AG04449 (cell line): ENCODE measurements at regions not wholly inside any gene's neighbourhood (a gene's known extent, or its start where the extent isn't known, plus 50 kb on each side); places are given as distances from the start of the nearest gene placed in this dataset.
A peak's percentile ranks its signal among the peaks of the same experiment; 100 is the strongest.

ENCODE experiments used
- CTCF ChIA-PET: fragments of 350-600 bp; formaldehyde crosslinking; extraction: SDS; loops from one replicate; lab custom pipeline; 2021; ENCODE audit warnings: antibody characterized with exemption; lab: Yijun Ruan, JAX
- POLR2A ChIA-PET: fragments of 400-600, 350-600 bp; formaldehyde crosslinking; extraction: SDS; loops from one replicate; lab custom pipeline; 2020; ENCODE audit warnings: antibody characterized with exemption, inconsistent platforms; lab: Yijun Ruan, JAX
- DNase-seq: peaks from one replicate; pipeline ENCODE4 v3.0.0-alpha.2; 2010; ENCODE audit warnings: low read depth, low spot score
- H3K4me3 ChIP-seq: 2 replicates; pipeline ENCODE4 v1.5.1; 2011; ENCODE audit warnings: low read depth, mild to moderate bottlenecking, control low read depth, low read length
- TF ChIP-seq, protein P1 (sequence below): IDR thresholded peaks from one replicate; pipeline ENCODE4 v1.5.1; 2011; ENCODE audit warnings: mild to moderate bottlenecking, moderate library complexity, low read length, control low read depth, inconsistent platforms; ENCODE audit not compliant: insufficient read depth; ENCODE audit errors: missing control alignments

GRCh38 chr2:65525616-65526231 lies 93.3 kb upstream of the SPRED2 start:
- CTCF ChIA-PET, result interaction anchor here (1.2 to 2.0 kb wide), 3 partner anchors 11 to 261 kb away, joined by 4 read pairs; no protein-coding TSS in a partner anchor
- no peak for DNase-seq
- H3K4me3 ChIP-seq, result no peak overlapping the region
- POLR2A ChIA-PET, result interaction anchor here (0.6 kb wide), 2 partner anchors 19 to 33 kb away, joined by 3 read pairs; no protein-coding TSS in a partner anchor
- TF ChIP-seq, protein P1, sequence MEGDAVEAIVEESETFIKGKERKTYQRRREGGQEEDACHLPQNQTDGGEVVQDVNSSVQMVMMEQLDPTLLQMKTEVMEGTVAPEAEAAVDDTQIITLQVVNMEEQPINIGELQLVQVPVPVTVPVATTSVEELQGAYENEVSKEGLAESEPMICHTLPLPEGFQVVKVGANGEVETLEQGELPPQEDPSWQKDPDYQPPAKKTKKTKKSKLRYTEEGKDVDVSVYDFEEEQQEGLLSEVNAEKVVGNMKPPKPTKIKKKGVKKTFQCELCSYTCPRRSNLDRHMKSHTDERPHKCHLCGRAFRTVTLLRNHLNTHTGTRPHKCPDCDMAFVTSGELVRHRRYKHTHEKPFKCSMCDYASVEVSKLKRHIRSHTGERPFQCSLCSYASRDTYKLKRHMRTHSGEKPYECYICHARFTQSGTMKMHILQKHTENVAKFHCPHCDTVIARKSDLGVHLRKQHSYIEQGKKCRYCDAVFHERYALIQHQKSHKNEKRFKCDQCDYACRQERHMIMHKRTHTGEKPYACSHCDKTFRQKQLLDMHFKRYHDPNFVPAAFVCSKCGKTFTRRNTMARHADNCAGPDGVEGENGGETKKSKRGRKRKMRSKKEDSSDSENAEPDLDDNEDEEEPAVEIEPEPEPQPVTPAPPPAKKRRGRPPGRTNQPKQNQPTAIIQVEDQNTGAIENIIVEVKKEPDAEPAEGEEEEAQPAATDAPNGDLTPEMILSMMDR, result no peak

GRCh38 chr2:65522922-65523321 lies 90.5 kb upstream of the SPRED2 start:
- no peak overlapping the region for H3K4me3 ChIP-seq
- DNase-seq, result no peak
- ChIA-PET CTCF (no interaction called here), POLR2A (no interaction called here)
- TF ChIP-seq, protein P1, result no peak

DNA sequence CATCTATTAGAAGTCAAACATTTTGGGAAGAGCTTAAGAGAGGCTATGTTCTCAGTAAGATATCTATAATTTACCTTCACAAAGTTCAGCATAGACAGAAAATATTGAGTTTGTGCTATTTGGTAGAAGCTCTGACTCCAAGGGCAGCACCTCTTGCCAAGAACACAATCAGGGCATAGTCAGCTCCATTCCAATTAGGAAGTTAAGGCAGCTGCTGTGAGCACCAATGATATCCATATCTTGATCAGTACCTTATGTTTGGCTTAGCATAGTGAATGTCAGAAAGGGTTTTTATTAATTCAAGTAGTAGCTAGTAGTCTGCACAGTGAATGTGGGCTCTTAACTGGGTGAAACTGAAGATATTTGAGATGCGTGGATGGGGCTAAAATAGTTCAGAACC lies 86.4 kb upstream of the SPRED2 start:
- ChIA-PET CTCF (no interaction called here), POLR2A (no interaction called here)
- H3K4me3 ChIP-seq, result no peak overlapping the region
- TF ChIP-seq, protein P1, result no peak
- DNase-seq, result no peak

- CTCF ChIA-PET, result no interaction called here
- TF ChIP-seq, protein P1, result no peak
- peak; percentile 14 for DNase-seq
- POLR2A ChIA-PET, result interaction anchor here (1.0 kb wide), 1 partner anchor 78 kb away, joined by 3 read pairs; no protein-coding TSS in a partner anchor
- no peak overlapping the region for H3K4me3 ChIP-seq
Observed at GRCh38 chr2:65514555-65515195, 82.3 kb upstream of the SPRED2 start.

DNA sequence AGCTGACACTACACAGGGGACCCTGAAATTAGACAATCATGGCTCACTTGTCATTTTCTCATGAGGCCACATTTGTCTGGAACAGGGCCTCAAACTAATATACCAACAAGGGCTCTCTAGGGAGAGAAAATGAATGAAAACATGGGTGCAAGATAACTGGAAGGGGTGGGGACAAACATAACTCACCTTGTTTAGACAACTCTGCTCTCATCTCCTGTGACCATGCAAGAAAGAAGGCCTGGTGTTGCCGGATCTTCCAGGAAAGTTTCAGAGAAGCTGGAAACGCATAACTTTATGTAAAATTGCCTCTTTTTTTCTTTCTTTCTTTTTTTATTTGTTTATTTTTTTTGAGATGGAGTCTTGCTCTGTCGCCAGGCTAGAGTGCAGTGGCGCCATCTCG lies 80.4 kb upstream of the SPRED2 start:
- TF ChIP-seq, protein P1, result no peak
- ChIA-PET POLR2A (no interaction called here), CTCF (interaction anchor here (1.0 kb wide), 1 partner anchor 44 kb away, joined by 3 read pairs; no protein-coding TSS in a partner anchor)
- no peak for DNase-seq
- no peak overlapping the region for H3K4me3 ChIP-seq

- CTCF ChIA-PET, result no interaction called here
- H3K4me3 ChIP-seq, result no peak overlapping the region
- no peak for DNase-seq
- TF ChIP-seq, protein P1, result no peak
- POLR2A ChIA-PET, result interaction anchor here (0.6 kb wide), 1 partner anchor 73 kb away, joined by 3 read pairs; no protein-coding TSS in a partner anchor
Observed at GRCh38 chr2:65511306-65511705, 78.9 kb upstream of the SPRED2 start.
